NT2/D1 (cell line): ENCODE measurements at regions not wholly inside any gene's neighbourhood (a gene's known extent, or its start where the extent isn't known, plus 50 kb on each side); places are given as distances from the start of the nearest gene placed in this dataset.

Experiments
- SUZ12 ChIP-seq: IDR thresholded peaks from 2 replicates; pipeline ENCODE4 v1.6.1; 2011; ENCODE audit not compliant: insufficient read length, insufficient read depth; ENCODE audit errors: extremely low read depth
- YY1 ChIP-seq: IDR thresholded peaks from 2 replicates; pipeline ENCODE4 v1.6.1; 2011; ENCODE audit not compliant: insufficient read length, insufficient read depth
- ZNF274 ChIP-seq: IDR thresholded peaks from 2 replicates; pipeline ENCODE4 v1.6.1; 2011; ENCODE audit warnings: mild to moderate bottlenecking, low read depth, low read length

- TF ChIP-seq ZNF274 (no peak), YY1 (no peak), SUZ12 (no peak)
Measured at GRCh38 chr17:55606488-55606815, 95.2 kb upstream of the SMIM36 start.
